ENCODE measurements at regions not wholly inside any gene's neighbourhood (a gene's known extent, or its start where the extent isn't known, plus 50 kb on each side); places are given as distances from the start of the nearest gene placed in this dataset.

- Histone ChIP-seq H3K4me2 (no peak overlapping the region), H3F3A (ENCODE audit: insufficient read depth, low read depth) (no peaks in the 10 kb centered on the region), H3K9me2 (ENCODE audit: insufficient read depth) (no peaks in the 10 kb centered on the region), H3K4me3 (no peak overlapping the region), H3K27ac (no peak overlapping the region), H3K27me3 (ENCODE audit: insufficient read depth, low read depth) (peaks cover 88% of the 10 kb centered on the region), H3K36me3 (ENCODE audit: low read depth) (no peaks in the 10 kb centered on the region), H4K20me1 (ENCODE audit: insufficient read depth) (no peaks in the 10 kb centered on the region), H2AFZ (no peak overlapping the region), H3K4me1 (replicated peaks; ENCODE audit: insufficient read depth) (no peaks in the 10 kb centered on the region), H3K79me2 (ENCODE audit: low read depth) (no peaks in the 10 kb centered on the region), H3K9me3 (ENCODE audit: insufficient read depth, low read depth) (no peaks in the 10 kb centered on the region)
- intact Hi-C loops (cut with micrococcal nuclease; ENCODE audit: unreplicated experiment): no loop called here
- DNase-seq: no peak
- BruUV-seq (replicated peaks): no TSS peak
- ChIA-PET POLR2A (ENCODE audit: unreplicated experiment) (no interaction called here), CTCF (no interaction called here)
- TF ChIP-seq CTCF (conservative IDR thresholded peaks at IDR 0.05) (no peak), EZH2 (IDR thresholded peaks at IDR 0.05; ENCODE audit: low read depth) (no peak)
Measured at GRCh38 chr6:167477688-167478087, 152.8 kb downstream of the TTLL2 start.

GRCh38 chr6:167479301-167479700 lies 154.4 kb downstream of the TTLL2 start:
- Histone ChIP-seq H4K20me1 (ENCODE audit: insufficient read depth) (no peaks in the 10 kb centered on the region), H3K4me2 (no peak overlapping the region), H3K4me3 (no peak overlapping the region), H3K36me3 (ENCODE audit: low read depth) (no peaks in the 10 kb centered on the region), H2AFZ (no peak overlapping the region), H3K27me3 (ENCODE audit: insufficient read depth, low read depth) (peaks cover 71% of the 10 kb centered on the region), H3K4me1 (replicated peaks; ENCODE audit: insufficient read depth) (no peaks in the 10 kb centered on the region), H3K9me3 (ENCODE audit: insufficient read depth, low read depth) (no peaks in the 10 kb centered on the region), H3K27ac (no peak overlapping the region), H3K79me2 (ENCODE audit: low read depth) (no peaks in the 10 kb centered on the region), H3K9me2 (ENCODE audit: insufficient read depth) (no peaks in the 10 kb centered on the region), H3F3A (ENCODE audit: insufficient read depth, low read depth) (no peaks in the 10 kb centered on the region)
- ChIA-PET CTCF (no interaction called here), POLR2A (ENCODE audit: unreplicated experiment) (no interaction called here)
- TF ChIP-seq CTCF (conservative IDR thresholded peaks at IDR 0.05) (no peak), EZH2 (IDR thresholded peaks at IDR 0.05; ENCODE audit: low read depth) (no peak)
- BruUV-seq (replicated peaks): no TSS peak
- no peak for DNase-seq
- intact Hi-C loops (cut with micrococcal nuclease; ENCODE audit: unreplicated experiment): no loop called here

- CTCF ChIA-PET: no interaction called here
Measured at GRCh38 chr6:167479901-167480648, 155.2 kb downstream of the TTLL2 start.

More at GRCh38 chr6:167479901-167480648, 155.2 kb downstream of the TTLL2 start:
- no peak overlapping the region for H3K27ac ChIP-seq
- H3K27me3 ChIP-seq (ENCODE audit: insufficient read depth, low read depth): peaks cover 70% of the 10 kb centered on the region
- no peaks in the 10 kb centered on the region for H3K9me2 ChIP-seq (ENCODE audit: insufficient read depth)
- no peaks in the 10 kb centered on the region for H3F3A ChIP-seq (ENCODE audit: insufficient read depth, low read depth)
- no peaks in the 10 kb centered on the region for H3K79me2 ChIP-seq (ENCODE audit: low read depth)
- H2AFZ ChIP-seq: no peak overlapping the region
- no peaks in the 10 kb centered on the region for H3K9me3 ChIP-seq (ENCODE audit: insufficient read depth, low read depth)
- no peak overlapping the region for H3K4me2 ChIP-seq
- no peaks in the 10 kb centered on the region for H4K20me1 ChIP-seq (ENCODE audit: insufficient read depth)
- intact Hi-C loops (cut with micrococcal nuclease; ENCODE audit: unreplicated experiment): no loop called here
- POLR2A ChIA-PET (ENCODE audit: unreplicated experiment): no interaction called here
- no peak for TF ChIP-seq CTCF (conservative IDR thresholded peaks at IDR 0.05)
- no peak for TF ChIP-seq EZH2 (IDR thresholded peaks at IDR 0.05; ENCODE audit: low read depth)
- BruUV-seq (replicated peaks): no TSS peak
- no peak overlapping the region for H3K4me3 ChIP-seq
- no peaks in the 10 kb centered on the region for H3K36me3 ChIP-seq (ENCODE audit: low read depth)
- no peak for DNase-seq
- no peaks in the 10 kb centered on the region for H3K4me1 ChIP-seq (replicated peaks; ENCODE audit: insufficient read depth)

Data from PC-9 (cell line).